Esophagus muscularis mucosa (tissue), 4 donors: ENCODE measurements at regions not wholly inside any gene's neighbourhood (a gene's known extent, or its start where the extent isn't known, plus 50 kb on each side); places are given as distances from the start of the nearest gene placed in this dataset.

Source experiments
- DNase-seq: peaks from one replicate; pipeline ENCODE4 v3.0.0-alpha.2; 2017; ENCODE audit errors: extremely low spot score
- H3K27ac ChIP-seq, 4 donors: fragments of 200-600 bp; sonication (generic); replicated peaks in 1 of 4; 1 replicate in 3 of 4; 2 replicates in 1 of 4; pipeline ENCODE4 v1.5.1; 2016 to 2019; ENCODE audit warnings: mild to moderate bottlenecking in 1 of 4
- H3K27me3 ChIP-seq, 4 donors: fragments of 200-600 bp; sonication (generic); one replicate each; pipeline versions ENCODE4 v1.5.1 to v1.6.0; 2016 to 2019
- H3K36me3 ChIP-seq, 4 donors: fragments of 200-600 bp; sonication (generic); one replicate each; pipeline ENCODE4 v1.5.1; 2016 to 2019
- H3K4me1 ChIP-seq, 4 donors: fragments of 200-600 bp; sonication (generic); one replicate each; pipeline ENCODE4 v1.5.1; 2016 to 2019
- H3K4me3 ChIP-seq, 4 donors: fragments of 200-600 bp; sonication (generic); 1 replicate in 2 of 4; 2 replicates in 2 of 4; pipeline ENCODE4 v1.5.1; 2016 to 2019; ENCODE audit warnings: mild to moderate bottlenecking in 4 of 4, moderate library complexity in 1 of 4
- H3K9me3 ChIP-seq, 4 donors: fragments of 200-600 bp; sonication (generic); 1 replicate in 3 of 4; 2 replicates in 1 of 4; pipeline ENCODE4 v1.5.1; 2016 to 2019
- CTCF ChIP-seq, 3 experiments: fragments of 200-600 bp in 2 of 3; fragments of 450-650 bp in 1 of 3; sonication (generic) in 2 of 3; IDR thresholded peaks; one replicate each; pipeline ENCODE4 v1.5.1; 2017 to 2019; ENCODE audit warnings: antibody characterized with exemption in 3 of 3, mild to moderate bottlenecking in 2 of 3, moderate library complexity in 1 of 3
- EP300 ChIP-seq: sonication (generic); formaldehyde crosslinking; IDR thresholded peaks from one replicate; pipeline ENCODE4 v1.6.1; 2017; ENCODE audit warnings: antibody characterized with exemption
- POLR2A ChIP-seq: fragments of 450-650 bp; IDR thresholded peaks from one replicate; pipeline ENCODE4 v1.6.1; 2017; ENCODE audit warnings: antibody characterized with exemption, moderate library complexity, mild to moderate bottlenecking, low read depth
- POLR2AphosphoS5 ChIP-seq, 2 donors: sonication (generic); formaldehyde crosslinking; IDR thresholded peaks; one replicate each; pipeline ENCODE4 v1.6.1; 2017; ENCODE audit warnings: antibody characterized with exemption in 2 of 2
- WGBS: methylation state at CpG from one replicate; pipeline ENCODE4 v1.1.5; 2018; 5-methylcytosine and 5-hydroxymethylcytosine counted together
- intact Hi-C: fragments of 100-400 bp; cut with DNase I; formaldehyde crosslinking; loops from one replicate; pipeline ENCODE4 v1.15.1; 2023

- Histone ChIP-seq H3K27me3 (peaks cover 0 to 45% (median 0%) of the 10 kb centered on the region in 4 donors), H3K27ac (no peak overlapping the region), H3K4me1 (no peaks in the 10 kb centered on the region), H3K4me3 (no peak overlapping the region), H3K36me3 (no peaks in the 10 kb centered on the region), H3K9me3 (no peaks in the 10 kb centered on the region)
- intact Hi-C loops = no loop called here
- DNase-seq = no peak
- TF ChIP-seq POLR2A (no peak), EP300 (no peak), CTCF (IDR thresholded peaks at IDR 0.05) (no peak), POLR2AphosphoS5 (IDR thresholded peaks at IDR 0.05) (no peak)
- WGBS = 85% methylated on average over 5 of the region's 6 CpGs
Measured at GRCh38 chr2:887639-888038, 63.0 kb upstream of the SNTG2 start.

DNA sequence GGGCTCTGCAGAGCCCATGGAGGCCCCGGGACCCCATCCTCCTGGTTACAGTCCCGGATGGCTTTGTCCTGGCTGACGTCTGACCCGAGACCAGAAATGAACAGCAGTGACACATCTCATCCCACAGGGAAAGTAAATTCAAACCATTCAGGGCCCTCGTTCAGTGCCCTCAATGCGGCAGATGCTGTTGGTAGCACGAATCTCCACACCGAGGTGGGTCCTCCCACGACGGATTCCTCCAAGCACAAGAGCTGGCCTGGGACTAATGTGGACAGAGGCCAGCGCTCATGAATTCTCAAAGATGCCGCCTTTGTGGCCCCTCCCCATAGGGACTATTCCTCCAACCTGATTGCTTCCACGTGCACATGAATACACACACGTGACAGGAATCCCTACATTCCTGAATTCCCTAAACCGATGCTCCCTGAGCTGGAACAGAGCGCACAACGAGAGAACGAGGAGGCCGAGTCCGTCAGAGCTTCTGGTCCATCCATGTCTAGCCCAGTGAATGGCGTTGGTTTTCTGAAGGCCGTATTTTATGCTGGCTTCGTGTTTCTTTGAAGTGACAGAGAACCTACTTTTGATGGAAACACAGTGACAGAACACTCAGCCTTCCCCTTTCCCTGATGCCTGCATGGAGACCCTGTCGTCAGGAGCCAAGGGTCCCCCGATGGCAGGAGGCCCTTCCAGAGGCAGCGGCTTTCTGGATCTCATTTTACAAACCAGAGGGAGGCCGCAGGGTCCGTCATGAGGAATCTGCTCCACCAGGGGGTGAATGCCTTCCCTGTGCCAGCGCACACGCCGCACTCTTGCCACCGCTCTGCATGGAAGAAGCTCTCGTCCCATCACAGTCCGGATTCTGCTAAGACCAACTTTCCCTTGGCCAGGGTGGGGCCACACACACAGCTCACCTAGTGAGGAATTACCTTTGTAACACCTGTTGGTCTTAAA lies 64.3 kb upstream of the SNTG2 start:
- H3K27ac ChIP-seq = no peak overlapping the region

GRCh38 chr2:885230-886071 lies 65.2 kb upstream of the SNTG2 start:
- DNase-seq = no peak
- H3K4me1 ChIP-seq = no peaks in the 10 kb centered on the region
- no peaks in the 10 kb centered on the region for H3K36me3 ChIP-seq
- TF ChIP-seq POLR2AphosphoS5 (IDR thresholded peaks at IDR 0.05) (no peak), CTCF (IDR thresholded peaks at IDR 0.05) (no peak), EP300 (no peak), POLR2A (no peak)
- H3K9me3 ChIP-seq = no peaks in the 10 kb centered on the region
- 85% methylated on average over 23 of the region's 26 CpGs for WGBS
- intact Hi-C loops = no loop called here
- H3K27ac ChIP-seq = no peak overlapping the region
- H3K27me3 ChIP-seq = peaks cover 0 to 53% (median 0%) of the 10 kb centered on the region in 4 donors
- no peak overlapping the region for H3K4me3 ChIP-seq

More for the DNA sequence above, 64.3 kb upstream of the SNTG2 start:
- TF ChIP-seq POLR2A (no peak), POLR2AphosphoS5 (IDR thresholded peaks at IDR 0.05) (no peak), EP300 (no peak), CTCF (IDR thresholded peaks at IDR 0.05) (no peak)
- Histone ChIP-seq H3K4me3 (no peak overlapping the region), H3K27me3 (peaks cover 0 to 48% (median 0%) of the 10 kb centered on the region in 4 donors), H3K4me1 (no peaks in the 10 kb centered on the region), H3K36me3 (no peaks in the 10 kb centered on the region), H3K9me3 (no peaks in the 10 kb centered on the region)
- intact Hi-C loops = no loop called here
- WGBS = 90% methylated on average over 31 of the region's 34 CpGs
- no peak for DNase-seq

DNA sequence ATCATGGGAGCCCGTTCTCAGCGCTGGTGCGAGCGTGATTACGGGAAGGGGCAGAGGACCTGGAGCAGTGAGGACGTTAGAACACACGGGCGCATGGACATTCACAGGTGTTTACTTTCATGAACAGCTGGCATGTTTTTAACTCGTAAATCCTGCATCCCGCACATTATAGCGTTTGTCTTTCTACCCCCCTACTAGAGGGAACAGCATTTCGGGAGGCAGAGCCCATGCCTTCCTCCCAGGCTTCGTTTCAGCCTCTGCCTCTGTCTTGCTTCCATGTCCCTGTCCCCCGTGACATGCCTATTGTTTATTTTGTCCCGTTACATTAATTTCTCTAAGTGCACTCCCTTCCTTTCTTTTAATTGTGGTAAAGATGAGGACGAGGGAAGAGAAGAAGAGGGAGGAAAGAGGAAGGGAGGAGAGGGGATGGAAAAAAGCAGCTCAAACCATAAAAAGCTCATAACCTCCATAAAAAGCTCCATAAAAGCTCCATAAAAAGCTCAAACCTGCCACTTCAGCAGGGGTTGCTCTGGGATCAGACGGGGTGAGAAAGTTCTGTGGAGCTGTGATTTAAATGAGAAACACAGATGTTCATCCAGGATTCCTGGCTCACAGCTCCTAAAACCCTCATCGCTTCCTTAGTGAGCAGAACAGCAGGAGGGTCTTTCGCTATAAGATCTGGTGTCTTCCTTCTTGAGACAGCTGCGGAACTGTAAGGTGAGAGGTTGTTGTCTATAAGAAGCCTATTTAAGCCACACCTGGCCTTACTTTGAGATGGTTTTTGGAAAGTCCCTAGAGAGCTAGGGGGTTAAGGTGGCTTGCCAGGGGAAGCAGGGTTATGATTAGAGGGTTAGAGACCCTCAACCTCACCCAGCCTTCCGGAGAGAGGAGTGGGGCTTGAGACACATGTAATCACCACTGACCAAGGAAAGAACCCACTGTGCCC lies 66.6 kb upstream of the SNTG2 start:
- no peak for DNase-seq
- H3K27me3 ChIP-seq = peaks cover 0 to 58% (median 0%) of the 10 kb centered on the region in 4 donors
- no peaks in the 10 kb centered on the region for H3K9me3 ChIP-seq
- intact Hi-C loops = no loop called here
- H3K36me3 ChIP-seq = no peaks in the 10 kb centered on the region
- 50% methylated on average over 21 of the region's 21 CpGs for WGBS
- no peaks in the 10 kb centered on the region for H3K4me1 ChIP-seq
- no peak overlapping the region for H3K27ac ChIP-seq
- H3K4me3 ChIP-seq = no peak overlapping the region
- TF ChIP-seq CTCF (IDR thresholded peaks at IDR 0.05) (no peak), EP300 (no peak), POLR2AphosphoS5 (IDR thresholded peaks at IDR 0.05) (no peak), POLR2A (no peak)
